CD14-positive monocyte (primary cell): ENCODE measurements at regions not wholly inside any gene's neighbourhood (a gene's known extent, or its start where the extent isn't known, plus 50 kb on each side); places are given as distances from the start of the nearest gene placed in this dataset.

Experiments
- DNase-seq, 3 donors: peaks; one replicate each; pipeline ENCODE4 v3.0.0-alpha.2; 2011 to 2022
- H2AFZ ChIP-seq: 2 replicates; pipeline ENCODE4 v1.6.0; 2012; ENCODE audit warnings: mild to moderate bottlenecking, low read depth, low read length, inconsistent platforms; ENCODE audit not compliant: insufficient read depth, poor library complexity, severe bottlenecking
- H3K27ac ChIP-seq, 2 donors: 1 replicate in 1 of 2; 2 replicates in 1 of 2; pipeline ENCODE4 v1.5.1; 2012 to 2013; ENCODE audit warnings: low read length in 2 of 2, control low read depth in 1 of 2, inconsistent platforms in 1 of 2, low read depth in 1 of 2, mild to moderate bottlenecking in 1 of 2
- H3K27me3 ChIP-seq, 2 donors: one replicate each; pipeline versions ENCODE4 v1.6.0 to v1.6.1; 2011 to 2013; ENCODE audit warnings: low read length in 2 of 2; ENCODE audit not compliant: control insufficient read depth in 2 of 2, insufficient read depth in 2 of 2
- H3K36me3 ChIP-seq, 2 donors: replicated peaks in 1 of 2; 1 replicate in 1 of 2; 2 replicates in 1 of 2; pipeline versions ENCODE4 v1.5.1 to v1.6.1; 2012 to 2013; ENCODE audit warnings: low read length in 2 of 2, control low read depth in 1 of 2, inconsistent platforms in 1 of 2, mild to moderate bottlenecking in 1 of 2; ENCODE audit not compliant: insufficient read depth in 2 of 2, control insufficient read depth in 1 of 2
- H3K4me1 ChIP-seq, 2 donors: 1 replicate in 1 of 2; 2 replicates in 1 of 2; pipeline versions ENCODE4 v1.5.1 to v1.6.1; 2012 to 2013; ENCODE audit warnings: low read length in 2 of 2, control low read depth in 1 of 2, inconsistent platforms in 1 of 2, mild to moderate bottlenecking in 1 of 2, moderate library complexity in 1 of 2; ENCODE audit not compliant: insufficient read depth in 2 of 2, control insufficient read depth in 1 of 2
- H3K4me2 ChIP-seq: replicated peaks from 2 replicates; pipeline ENCODE3; 2012; ENCODE audit warnings: low read length, moderate library complexity, mild to moderate bottlenecking; ENCODE audit not compliant: poor library complexity, severe bottlenecking; ENCODE audit errors: extremely low read depth
- H3K4me3 ChIP-seq, 3 experiments: fragments of 200-600 bp in 1 of 3; sonication (generic) in 1 of 3; replicated peaks in 1 of 3; 1 replicate in 2 of 3; 2 replicates in 1 of 3; pipeline ENCODE4 v1.5.1; 2011 to 2013; ENCODE audit warnings: low read length in 3 of 3, mild to moderate bottlenecking in 3 of 3, control low read depth in 2 of 3, low read depth in 2 of 3, inconsistent platforms in 1 of 3, moderate library complexity in 1 of 3
- H3K79me2 ChIP-seq: 2 replicates; pipeline ENCODE4 v1.6.0; 2012; ENCODE audit warnings: mild to moderate bottlenecking, control low read depth, inconsistent platforms, low read length, moderate library complexity; ENCODE audit not compliant: insufficient read depth
- H3K9ac ChIP-seq: 2 replicates; pipeline ENCODE4 v1.6.0; 2017; ENCODE audit warnings: low read length, mild to moderate bottlenecking; ENCODE audit not compliant: insufficient read depth, poor library complexity, severe bottlenecking
- H3K9me3 ChIP-seq, 2 donors: replicated peaks in 1 of 2; 1 replicate in 1 of 2; 2 replicates in 1 of 2; pipeline versions ENCODE4 v1.5.1 to v1.6.1; 2012 to 2013; ENCODE audit warnings: low read length in 2 of 2, control low read depth in 1 of 2; ENCODE audit not compliant: control insufficient read depth in 1 of 2, insufficient read depth in 1 of 2
- H4K20me1 ChIP-seq: 2 replicates; pipeline ENCODE4 v1.6.0; 2012; ENCODE audit warnings: mild to moderate bottlenecking, low read length, control low read depth, moderate library complexity; ENCODE audit not compliant: insufficient read depth
- H3K27ac Mint-ChIP-seq, 7 donors: one replicate each; pipeline ENCODE4 v1.8.0; 2020; ENCODE audit warnings: mild to moderate bottlenecking in 7 of 7, mixed read lengths in 7 of 7, moderate library complexity in 6 of 7, inconsistent platforms in 2 of 7
- H3K27me3 Mint-ChIP-seq, 3 donors: one replicate each; pipeline ENCODE4 v1.8.0; 2021 to 2022; ENCODE audit warnings: low read depth in 3 of 3, mild to moderate bottlenecking in 3 of 3, mixed read lengths in 3 of 3, moderate library complexity in 3 of 3, inconsistent platforms in 1 of 3
- H3K36me3 Mint-ChIP-seq, 2 donors: one replicate each; pipeline ENCODE4 v1.8.0; 2020; ENCODE audit warnings: mixed read lengths in 2 of 2, inconsistent platforms in 1 of 2, mild to moderate bottlenecking in 1 of 2
- H3K4me1 Mint-ChIP-seq: one replicate; pipeline ENCODE4 v1.8.0; 2020; ENCODE audit warnings: mild to moderate bottlenecking, mixed read lengths
- H3K4me3 Mint-ChIP-seq, 2 donors: one replicate each; pipeline ENCODE4 v1.8.0; 2020; ENCODE audit warnings: mild to moderate bottlenecking in 2 of 2, mixed read lengths in 2 of 2, moderate library complexity in 1 of 2
- H3K9me3 Mint-ChIP-seq, 7 donors: one replicate each; pipeline ENCODE4 v1.8.0; 2020 to 2022; ENCODE audit warnings: mixed read lengths in 7 of 7, mild to moderate bottlenecking in 6 of 7, moderate library complexity in 6 of 7, inconsistent platforms in 2 of 7
- WGBS: methylation state at CpG from one replicate; pipeline ENCODE4 v1.1.5; 2013; ENCODE audit warnings: missing lambda C conversion rate; ENCODE audit not compliant: insufficient coverage; 5-methylcytosine and 5-hydroxymethylcytosine counted together
- intact Hi-C, 2 donors: fragments of 100-400 bp; cut with micrococcal nuclease; formaldehyde crosslinking; loops; one replicate each; pipeline versions ENCODE4 v1.15.0 to v1.15.1; 2023
- TF ChIP-seq, protein P1 (sequence below): fragments of 200-600 bp; IDR thresholded peaks from one replicate; pipeline ENCODE4 v1.8.0; 2022; ENCODE audit warnings: antibody characterized with exemption, mild to moderate bottlenecking

DNA sequence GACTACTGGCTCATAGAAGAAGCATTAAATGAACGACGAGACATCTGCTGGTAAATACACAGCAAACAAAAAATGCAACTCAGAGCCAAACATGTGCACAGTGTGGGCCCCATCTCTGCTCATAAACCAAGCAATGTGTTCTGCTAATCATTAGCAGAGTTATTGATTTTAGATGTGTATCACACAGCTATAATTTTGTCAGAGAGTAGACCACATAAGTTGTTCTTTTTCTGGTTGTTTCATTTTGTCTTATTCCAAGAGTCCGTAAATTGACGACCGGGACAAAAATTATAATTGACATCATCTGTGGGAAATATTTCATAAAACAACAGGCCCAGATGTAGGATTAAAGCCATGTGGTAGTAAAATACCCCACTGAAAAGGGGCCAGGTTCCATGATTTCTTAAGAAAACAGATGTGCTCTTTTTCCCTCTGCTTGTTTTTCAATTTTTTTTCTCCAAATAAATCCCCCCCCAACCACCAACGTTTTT, 423.6 kb downstream of the HAO1 start:
- 100% methylated on average over 2 of the region's 6 CpGs for WGBS
- intact Hi-C loops, result no loop called here
- no peak overlapping the region for H3K4me3 ChIP-seq
- no peak overlapping the region for H3K27ac ChIP-seq
- no peaks in the 10 kb centered on the region for H3K4me1 ChIP-seq
- H3K36me3 ChIP-seq, result no peaks in the 10 kb centered on the region
- no peak for DNase-seq
- no peaks in the 10 kb centered on the region for H4K20me1 ChIP-seq
- Mint-ChIP-seq H3K9me3 (peaks cover 0 to 2% (median 0%) of the 10 kb centered on the region in 7 donors), H3K36me3 (no peaks in the 10 kb centered on the region), H3K4me3 (no peak overlapping the region), H3K27ac (no peak overlapping the region), H3K4me1 (no peaks in the 10 kb centered on the region), H3K27me3 (no peaks in the 10 kb centered on the region)
- H3K9ac ChIP-seq, result no peak overlapping the region
- H3K79me2 ChIP-seq, result no peaks in the 10 kb centered on the region
- no peak overlapping the region for H3K4me2 ChIP-seq
- TF ChIP-seq, protein P1, sequence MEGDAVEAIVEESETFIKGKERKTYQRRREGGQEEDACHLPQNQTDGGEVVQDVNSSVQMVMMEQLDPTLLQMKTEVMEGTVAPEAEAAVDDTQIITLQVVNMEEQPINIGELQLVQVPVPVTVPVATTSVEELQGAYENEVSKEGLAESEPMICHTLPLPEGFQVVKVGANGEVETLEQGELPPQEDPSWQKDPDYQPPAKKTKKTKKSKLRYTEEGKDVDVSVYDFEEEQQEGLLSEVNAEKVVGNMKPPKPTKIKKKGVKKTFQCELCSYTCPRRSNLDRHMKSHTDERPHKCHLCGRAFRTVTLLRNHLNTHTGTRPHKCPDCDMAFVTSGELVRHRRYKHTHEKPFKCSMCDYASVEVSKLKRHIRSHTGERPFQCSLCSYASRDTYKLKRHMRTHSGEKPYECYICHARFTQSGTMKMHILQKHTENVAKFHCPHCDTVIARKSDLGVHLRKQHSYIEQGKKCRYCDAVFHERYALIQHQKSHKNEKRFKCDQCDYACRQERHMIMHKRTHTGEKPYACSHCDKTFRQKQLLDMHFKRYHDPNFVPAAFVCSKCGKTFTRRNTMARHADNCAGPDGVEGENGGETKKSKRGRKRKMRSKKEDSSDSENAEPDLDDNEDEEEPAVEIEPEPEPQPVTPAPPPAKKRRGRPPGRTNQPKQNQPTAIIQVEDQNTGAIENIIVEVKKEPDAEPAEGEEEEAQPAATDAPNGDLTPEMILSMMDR, result no peak
- no peaks in the 10 kb centered on the region for H3K9me3 ChIP-seq
- H3K27me3 ChIP-seq, result no peaks in the 10 kb centered on the region
- no peak overlapping the region for H2AFZ ChIP-seq

DNA sequence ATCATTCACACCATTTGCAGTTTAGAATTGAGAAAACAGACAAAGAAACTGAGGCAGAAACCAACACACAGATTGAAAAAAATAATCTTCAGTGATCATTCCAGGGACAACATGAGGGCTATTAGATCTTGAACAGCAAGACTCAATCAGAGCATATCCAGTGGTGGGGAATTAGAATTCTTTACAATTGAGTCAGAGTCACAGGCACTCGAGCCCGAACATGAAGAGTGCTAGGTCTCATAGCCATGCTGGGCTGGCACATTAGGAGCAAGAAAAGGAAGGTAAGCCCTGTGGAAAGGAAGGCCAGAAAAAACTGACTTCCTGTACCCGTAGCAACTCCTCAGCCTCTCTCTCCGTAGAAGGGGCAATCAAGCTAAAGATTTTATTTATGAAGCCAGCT, 419.9 kb downstream of the HAO1 start:
- intact Hi-C loops, result no loop called here
- no peak overlapping the region for H2AFZ ChIP-seq
- 94% methylated on average over 2 of the region's 4 CpGs for WGBS
- H3K9me3 ChIP-seq, result no peaks in the 10 kb centered on the region
- no peaks in the 10 kb centered on the region for H4K20me1 ChIP-seq
- no peaks in the 10 kb centered on the region for H3K36me3 ChIP-seq
- no peak overlapping the region for H3K4me3 Mint-ChIP-seq
- H3K36me3 Mint-ChIP-seq, result no peaks in the 10 kb centered on the region
- H3K27me3 ChIP-seq, result no peaks in the 10 kb centered on the region
- no peak overlapping the region for H3K9ac ChIP-seq
- no peak overlapping the region for H3K27ac ChIP-seq
- no peaks in the 10 kb centered on the region for H3K79me2 ChIP-seq
- no peaks in the 10 kb centered on the region for H3K4me1 ChIP-seq
- H3K4me3 ChIP-seq, result no peak overlapping the region
- H3K27me3 Mint-ChIP-seq, result no peaks in the 10 kb centered on the region
- no peak overlapping the region for H3K4me2 ChIP-seq
- TF ChIP-seq, protein P1, result no peak
- H3K9me3 Mint-ChIP-seq, result peaks cover 0 to 2% (median 0%) of the 10 kb centered on the region in 7 donors
- no peak overlapping the region for H3K27ac Mint-ChIP-seq
- no peak for DNase-seq
- H3K4me1 Mint-ChIP-seq, result no peaks in the 10 kb centered on the region
